Aorta (tissue), 5 donors: ENCODE measurements at regions not wholly inside any gene's neighbourhood (a gene's known extent, or its start where the extent isn't known, plus 50 kb on each side); places are given as distances from the start of the nearest gene placed in this dataset.
"Not testable (repeated sequence)": the region's sequence is repeated elsewhere in the genome, so short reads cannot be mapped to it uniquely, and the experiment has no call there.

Source experiments
- ATAC-seq: fragments of 200-7000 bp; cut with Tn5 transposase; one replicate; pipeline ENCODE4 v1.9.1; 2022; ENCODE audit warnings: moderate library complexity; ENCODE audit not compliant: low FRiP score
- DNase-seq, 2 donors: peaks; one replicate each; pipeline ENCODE4 v3.0.0-alpha.2; 2020
- H3K27ac ChIP-seq, 2 donors: one replicate each; pipeline ENCODE4 v1.5.1; 2013; ENCODE audit warnings: low read length in 2 of 2, mild to moderate bottlenecking in 2 of 2, moderate library complexity in 2 of 2, control low read depth in 1 of 2, inconsistent platforms in 1 of 2, low read depth in 1 of 2
- H3K27me3 ChIP-seq, 2 donors: one replicate each; pipeline ENCODE4 v1.6.1; 2013; ENCODE audit warnings: control low read depth in 1 of 2, low read length in 1 of 2, mild to moderate bottlenecking in 1 of 2, moderate library complexity in 1 of 2; ENCODE audit not compliant: insufficient read depth in 2 of 2, control insufficient read depth in 1 of 2
- H3K36me3 ChIP-seq, 2 donors: one replicate each; pipeline ENCODE4 v1.6.1; 2013; ENCODE audit warnings: control low read depth in 1 of 2, low read length in 1 of 2, mild to moderate bottlenecking in 1 of 2; ENCODE audit not compliant: insufficient read depth in 2 of 2, control insufficient read depth in 1 of 2
- H3K4me1 ChIP-seq, 2 donors: one replicate each; pipeline ENCODE4 v1.6.1; 2013; ENCODE audit warnings: low read length in 2 of 2, control low read depth in 1 of 2, mild to moderate bottlenecking in 1 of 2, moderate library complexity in 1 of 2; ENCODE audit not compliant: insufficient read depth in 2 of 2, control insufficient read depth in 1 of 2
- H3K4me3 ChIP-seq, 2 donors: one replicate each; pipeline ENCODE4 v1.5.1; 2013; ENCODE audit warnings: low read length in 2 of 2, control low read depth in 1 of 2, mild to moderate bottlenecking in 1 of 2
- H3K9me3 ChIP-seq: one replicate; pipeline ENCODE4 v1.6.1; 2013; ENCODE audit warnings: mild to moderate bottlenecking, low read length; ENCODE audit not compliant: control insufficient read depth
- WGBS, 2 donors: extraction: QIAGEN DNeasy Blood & Tissue Kit; methylation state at CpG; one replicate each; pipeline ENCODE4 v1.1.7; 2013; 5-methylcytosine and 5-hydroxymethylcytosine counted together
- intact Hi-C, 2 donors: fragments of 100-400 bp; cut with DNase I; formaldehyde crosslinking; loops; one replicate each; pipeline versions ENCODE4 v1.14.2 to v1.15.0; 2022
- donor health status: healthy with polysubstance abuse.
- donor health status: Bipolar disorder and iron deficiency.
- donor health status: DM: no; HTN: no; CAD: no.
- donor health status: DM: no; HTN: no; CAD: no.
- donor health status: DM: yes; HTN: yes; CAD: no.

DNA sequence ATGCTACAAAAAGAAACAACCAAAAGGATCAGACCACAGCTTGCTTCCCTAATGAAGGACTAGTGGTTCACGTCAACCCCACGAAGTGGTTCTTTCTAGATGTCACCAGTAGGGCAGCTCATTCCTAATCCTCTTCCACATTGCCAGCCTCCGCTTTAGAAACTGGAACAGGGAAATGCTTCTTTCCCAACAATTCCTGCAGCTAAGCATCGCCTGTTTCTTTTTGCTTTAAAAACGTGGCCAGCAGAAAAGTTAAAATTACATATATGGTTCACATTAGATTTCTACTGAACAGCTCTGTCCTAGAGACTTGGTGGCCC is 100.2 kb downstream of the MTX3 start:
- H3K27me3 ChIP-seq = peaks cover 0 to 2% of the 10 kb centered on the region in 2 donors
- intact Hi-C loops = no loop called here
- H3K9me3 ChIP-seq = peaks cover 4% of the 10 kb centered on the region
- 76 to 80% methylated on average over 5 of the region's 5 CpGs for WGBS, 2 donors
- DNase-seq (no peak), ATAC-seq (no peak)
- no peak overlapping the region for H3K4me3 ChIP-seq
- H3K36me3 ChIP-seq = no peaks in the 10 kb centered on the region
- no peaks in the 10 kb centered on the region for H3K4me1 ChIP-seq
- no peak overlapping the region for H3K27ac ChIP-seq

DNA sequence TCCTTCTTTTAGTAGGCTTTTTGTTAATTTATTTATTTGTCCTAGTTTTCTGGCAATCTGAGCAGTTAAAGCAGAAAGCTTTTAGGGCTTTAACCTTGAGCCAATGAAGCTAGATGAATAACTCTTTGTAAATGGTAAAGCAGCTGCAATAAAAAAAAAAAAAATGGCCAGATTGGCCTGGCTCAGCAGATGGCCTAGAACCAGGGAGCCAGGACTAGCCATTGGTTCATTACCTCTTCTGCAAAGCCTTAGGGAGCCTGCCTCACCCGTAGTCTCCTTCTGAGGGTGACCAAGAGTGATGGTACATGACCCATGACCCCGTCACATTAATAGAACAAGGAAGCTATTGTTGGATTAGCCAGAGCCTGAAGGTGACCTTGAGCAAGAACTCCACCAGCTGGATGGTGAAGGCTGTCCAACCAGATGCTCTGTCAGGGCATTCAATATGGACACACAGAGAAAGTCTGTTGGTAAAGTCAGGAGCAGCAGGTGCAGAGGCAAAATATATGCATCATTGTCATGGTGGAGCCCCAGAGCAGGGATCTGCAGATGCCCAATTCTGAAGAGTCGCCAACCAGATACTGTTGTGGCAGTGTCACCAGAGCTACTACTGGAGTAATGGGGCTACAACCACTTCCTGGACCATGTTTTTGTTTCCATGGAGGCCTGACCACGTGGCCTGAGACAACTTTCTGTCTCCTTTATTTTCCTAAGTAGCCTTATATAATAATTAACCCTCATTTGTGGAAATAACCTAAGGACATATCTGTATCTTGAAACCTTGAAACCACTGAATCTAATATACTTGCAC is 100.7 kb downstream of the MTX3 start:
- no peak overlapping the region for H3K4me3 ChIP-seq
- no peak for DNase-seq
- no peaks in the 10 kb centered on the region for H3K4me1 ChIP-seq
- 61 to 63% methylated on average over 4 of the region's 4 CpGs for WGBS, 2 donors
- no peak overlapping the region for H3K27ac ChIP-seq
- ATAC-seq = no peak
- intact Hi-C loops = no loop called here
- peaks cover 3% of the 10 kb centered on the region for H3K9me3 ChIP-seq
- H3K27me3 ChIP-seq = peaks cover 0 to 2% of the 10 kb centered on the region in 2 donors
- no peaks in the 10 kb centered on the region for H3K36me3 ChIP-seq

DNA sequence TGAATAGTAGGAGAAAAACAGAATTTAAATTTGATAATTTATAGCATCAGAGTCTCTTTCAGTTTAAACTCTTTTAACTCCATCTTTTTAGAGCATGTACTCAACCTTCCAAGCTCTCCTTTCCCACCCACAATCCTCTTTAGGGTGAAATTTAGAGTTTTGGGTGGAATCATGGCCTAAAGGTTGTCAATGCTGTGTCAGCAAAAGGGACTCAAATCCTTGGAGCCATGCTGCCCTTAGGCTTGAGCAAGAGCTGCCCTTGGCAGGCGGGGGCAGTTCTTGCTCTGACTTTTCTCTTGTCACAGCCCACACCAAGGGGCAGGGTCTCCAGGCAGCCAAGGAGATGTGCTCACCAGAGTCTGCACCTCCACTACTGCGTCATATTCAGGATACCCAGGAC is 102.4 kb downstream of the MTX3 start:
- Histone ChIP-seq H3K27me3 (peaks cover 0 to 2% of the 10 kb centered on the region in 2 donors), H3K4me1 (no peaks in the 10 kb centered on the region), H3K9me3 (peaks cover 3% of the 10 kb centered on the region), H3K36me3 (no peaks in the 10 kb centered on the region), H3K4me3 (no peak overlapping the region), H3K27ac (no peak overlapping the region)
- intact Hi-C loops = no loop called here
- WGBS, 2 donors = 77 to 90% methylated on average over 2 of the region's 2 CpGs
- DNase-seq (no peak), ATAC-seq (no peak)

DNA sequence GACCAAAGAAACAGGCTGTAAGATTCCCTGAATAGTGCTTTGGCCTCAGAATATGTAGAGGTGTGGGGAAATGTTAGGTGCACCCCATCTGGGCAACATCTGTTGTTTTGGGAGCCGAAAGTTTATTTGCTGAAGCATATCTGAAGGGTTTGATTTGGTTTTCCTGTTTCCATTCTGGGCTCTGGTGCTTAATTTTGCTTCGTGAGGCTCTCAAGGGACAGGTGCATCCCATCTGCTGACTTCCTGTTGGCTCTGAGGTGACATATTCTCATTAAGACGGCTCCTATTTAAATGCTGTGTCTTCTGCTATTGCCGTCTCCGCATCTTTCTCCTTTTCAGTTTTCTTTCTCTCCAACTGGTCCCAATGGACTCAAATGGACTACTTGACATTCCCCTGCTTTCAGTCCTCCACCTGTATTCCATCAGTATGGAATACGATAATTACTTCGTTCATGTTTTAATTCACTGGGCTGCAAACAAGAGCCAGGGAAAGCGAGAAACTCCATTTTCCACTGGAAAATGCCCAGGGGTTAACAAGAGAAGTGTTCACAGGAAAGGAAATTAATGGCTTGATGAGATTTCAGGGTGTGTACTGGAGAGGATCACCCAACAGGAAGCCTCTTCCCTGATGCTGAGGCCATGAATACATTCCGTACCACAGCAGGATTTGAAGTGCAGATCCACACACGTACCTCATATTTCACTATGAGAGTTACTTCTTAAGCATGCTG is 104.0 kb downstream of the MTX3 start:
- ATAC-seq (no peak), DNase-seq (no peak)
- intact Hi-C loops = no loop called here
- no peak overlapping the region for H3K27ac ChIP-seq
- WGBS, 2 donors = 81 to 83% methylated on average over 10 of the region's 10 CpGs
- H3K27me3 ChIP-seq = peaks cover 0 to 2% of the 10 kb centered on the region in 2 donors
- no peaks in the 10 kb centered on the region for H3K9me3 ChIP-seq
- no peaks in the 10 kb centered on the region for H3K4me1 ChIP-seq
- no peak overlapping the region for H3K4me3 ChIP-seq
- no peaks in the 10 kb centered on the region for H3K36me3 ChIP-seq

DNA sequence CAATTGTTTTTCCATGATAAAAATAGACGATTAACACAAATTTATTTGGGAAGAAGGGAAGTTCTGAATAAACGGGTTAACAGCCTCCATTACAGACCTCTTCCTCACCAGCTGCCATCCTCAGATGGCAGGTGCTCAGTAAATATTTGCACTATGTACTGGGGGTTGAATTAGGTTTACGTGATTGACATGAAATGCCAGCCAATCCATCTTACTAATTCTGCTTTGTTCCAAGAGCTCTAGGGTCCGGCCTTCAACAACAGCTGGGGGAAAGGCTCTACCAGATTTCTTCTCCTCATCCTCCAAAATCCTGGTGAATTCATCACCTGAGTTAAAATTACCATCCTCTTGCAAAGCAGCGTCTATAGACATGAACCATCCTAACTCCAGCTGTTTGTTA is 104.6 kb downstream of the MTX3 start:
- DNase-seq (no peak), ATAC-seq (no peak)
- no peak overlapping the region for H3K4me3 ChIP-seq
- intact Hi-C loops = no loop called here
- H3K27me3 ChIP-seq = peaks cover 0 to 2% of the 10 kb centered on the region in 2 donors
- H3K36me3 ChIP-seq = no peaks in the 10 kb centered on the region
- H3K27ac ChIP-seq = no peak overlapping the region
- 73 to 74% methylated on average over 5 of the region's 5 CpGs for WGBS, 2 donors
- H3K4me1 ChIP-seq = no peaks in the 10 kb centered on the region
- no peaks in the 10 kb centered on the region for H3K9me3 ChIP-seq

DNA sequence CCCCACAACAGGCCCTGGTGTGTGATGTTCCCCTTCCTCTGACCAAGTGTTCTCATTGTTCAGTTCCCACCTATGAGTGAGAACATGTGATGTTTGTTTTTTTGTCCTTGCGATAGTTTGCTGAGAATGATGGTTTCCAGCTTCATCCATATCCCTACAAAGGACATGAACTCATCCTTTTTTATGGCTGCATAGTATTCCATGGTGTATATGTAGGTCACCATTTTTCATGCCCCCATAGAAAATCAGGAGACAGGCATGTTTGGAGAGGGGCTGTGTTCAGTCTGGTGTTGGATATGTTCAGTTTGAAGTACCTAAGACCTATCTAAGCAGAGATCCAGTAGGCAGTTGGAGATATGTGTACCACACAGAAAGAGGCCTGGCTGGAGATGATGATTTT is 111.2 kb downstream of the MTX3 start:
- H3K27me3 ChIP-seq, H3K4me1 ChIP-seq, H3K36me3 ChIP-seq, H3K4me3 ChIP-seq, intact Hi-C loops, H3K9me3 ChIP-seq, ATAC-seq, DNase-seq, H3K27ac ChIP-seq: not testable (repeated sequence)
- 95 to 100% methylated on average over 1 of the region's 1 CpG for WGBS, 2 donors

DNA sequence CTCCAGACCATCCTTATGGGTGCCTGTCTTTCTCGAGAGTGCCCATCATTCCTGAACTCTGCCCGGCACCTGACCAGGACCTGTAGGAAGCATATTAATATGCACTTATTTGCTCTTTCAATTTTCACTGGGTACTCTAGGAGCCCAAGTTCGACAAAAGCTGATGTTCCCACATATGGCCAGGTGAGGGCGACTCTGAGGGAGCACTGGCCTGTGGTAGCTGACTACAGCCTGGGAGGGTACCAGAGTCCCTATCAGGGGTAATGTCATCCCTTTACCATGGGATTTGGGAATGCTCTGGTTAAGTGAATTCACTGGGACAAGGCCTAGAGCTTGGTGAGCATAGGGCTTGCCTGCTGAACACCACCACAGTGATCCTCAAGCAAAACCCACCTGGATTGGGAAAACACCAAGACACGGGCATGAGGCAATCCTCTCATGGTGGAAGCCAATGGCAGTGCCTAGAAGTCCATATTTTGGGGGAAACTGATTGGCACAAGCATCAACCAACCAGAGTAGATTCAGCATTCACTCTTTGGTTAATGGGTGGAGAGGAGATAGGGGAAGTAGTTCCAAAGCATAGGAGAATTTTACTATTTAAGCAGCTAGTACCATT is 112.2 kb downstream of the MTX3 start:
- DNase-seq (no peak), ATAC-seq (no peak)
- no peaks in the 10 kb centered on the region for H3K4me1 ChIP-seq
- no peaks in the 10 kb centered on the region for H3K27me3 ChIP-seq
- H3K4me3 ChIP-seq = no peak overlapping the region
- 39 to 47% methylated on average over 5 of the region's 5 CpGs for WGBS, 2 donors
- no peaks in the 10 kb centered on the region for H3K9me3 ChIP-seq
- H3K27ac ChIP-seq = no peak overlapping the region
- intact Hi-C loops = no loop called here
- H3K36me3 ChIP-seq = no peaks in the 10 kb centered on the region

DNA sequence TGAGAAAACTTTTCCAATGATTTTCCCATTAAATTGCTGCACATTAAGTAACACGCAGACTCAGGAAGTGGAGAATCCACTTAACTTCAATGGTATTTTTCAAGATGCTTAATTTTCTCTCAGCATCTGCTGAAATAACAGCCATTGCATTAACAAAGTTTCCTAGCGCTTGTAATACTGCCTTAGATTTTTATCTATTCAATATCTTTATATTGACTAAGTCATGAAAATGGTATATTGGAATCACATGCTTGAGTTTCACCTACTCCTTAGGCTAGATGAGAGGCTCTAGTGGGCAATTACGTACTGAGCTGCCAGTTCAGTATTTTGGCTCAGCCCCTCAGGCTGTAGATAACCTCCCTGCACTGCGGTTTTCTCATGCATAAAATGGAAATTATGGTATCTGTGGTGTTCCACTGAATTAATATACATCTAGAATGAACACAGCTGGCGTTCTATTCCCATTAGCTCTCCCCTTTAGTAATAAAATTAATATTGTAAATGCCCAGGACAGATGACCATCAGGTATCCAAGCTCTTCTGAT is 112.9 kb downstream of the MTX3 start:
- 72 to 73% methylated on average over 5 of the region's 5 CpGs for WGBS, 2 donors
- Histone ChIP-seq H3K36me3 (no peaks in the 10 kb centered on the region), H3K27me3 (no peaks in the 10 kb centered on the region), H3K4me3 (no peak overlapping the region), H3K4me1 (no peaks in the 10 kb centered on the region), H3K9me3 (no peaks in the 10 kb centered on the region), H3K27ac (no peak overlapping the region)
- no peak for DNase-seq
- intact Hi-C loops = no loop called here
- ATAC-seq = no peak
